IgD-negative memory B cell (primary cell): ENCODE measurements at regions not wholly inside any gene's neighbourhood (a gene's known extent, or its start where the extent isn't known, plus 50 kb on each side); places are given as distances from the start of the nearest gene placed in this dataset.

Experiments used
- H3K27ac Mint-ChIP-seq, 3 donors: one replicate each; pipeline ENCODE4 v1.8.0; 2020 to 2022; ENCODE audit warnings: mild to moderate bottlenecking in 3 of 3, mixed read lengths in 3 of 3, moderate library complexity in 1 of 3
- H3K27me3 Mint-ChIP-seq: one replicate; pipeline ENCODE4 v1.8.0; 2021; ENCODE audit warnings: mixed read lengths
- H3K36me3 Mint-ChIP-seq: one replicate; pipeline ENCODE4 v1.8.0; 2020; ENCODE audit warnings: mild to moderate bottlenecking, mixed read lengths
- H3K4me1 Mint-ChIP-seq, 3 donors: one replicate each; pipeline ENCODE4 v1.8.0; 2020 to 2022; ENCODE audit warnings: mixed read lengths in 3 of 3, mild to moderate bottlenecking in 1 of 3
- H3K4me3 Mint-ChIP-seq, 4 donors: one replicate each; pipeline ENCODE4 v1.8.0; 2020 to 2022; ENCODE audit warnings: mild to moderate bottlenecking in 4 of 4, mixed read lengths in 4 of 4, moderate library complexity in 3 of 4
- H3K9me3 Mint-ChIP-seq, 3 donors: one replicate each; pipeline ENCODE4 v1.8.0; 2020 to 2021; ENCODE audit warnings: mixed read lengths in 3 of 3, mild to moderate bottlenecking in 1 of 3

DNA sequence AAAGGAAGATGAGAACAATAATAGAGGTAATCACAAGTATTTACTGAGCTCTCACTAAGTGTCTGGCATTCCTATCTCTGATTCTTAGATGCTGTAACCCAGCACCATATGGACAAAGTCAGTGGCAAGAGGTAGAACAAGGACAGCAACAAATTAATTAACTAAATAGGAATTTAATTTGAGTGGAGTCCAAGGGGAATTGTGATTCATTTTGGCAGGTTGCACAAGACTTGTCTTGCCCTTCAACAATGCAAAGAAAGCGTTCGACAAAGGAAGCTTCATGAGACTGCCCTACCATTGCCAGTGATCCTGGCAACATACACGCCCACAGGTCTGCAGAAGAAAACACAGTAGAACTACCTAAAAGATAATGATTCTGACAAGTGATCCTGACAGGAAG lies 221.6 kb downstream of the RBM43 start:
- no peaks in the 10 kb centered on the region for H3K4me1 Mint-ChIP-seq
- no peak overlapping the region for H3K27ac Mint-ChIP-seq
- H3K36me3 Mint-ChIP-seq, result no peaks in the 10 kb centered on the region
- no peak overlapping the region for H3K4me3 Mint-ChIP-seq
- peaks cover 3% of the 10 kb centered on the region for H3K27me3 Mint-ChIP-seq
- peaks cover 0 to 3% (median 0%) of the 10 kb centered on the region in 3 donors for H3K9me3 Mint-ChIP-seq

DNA sequence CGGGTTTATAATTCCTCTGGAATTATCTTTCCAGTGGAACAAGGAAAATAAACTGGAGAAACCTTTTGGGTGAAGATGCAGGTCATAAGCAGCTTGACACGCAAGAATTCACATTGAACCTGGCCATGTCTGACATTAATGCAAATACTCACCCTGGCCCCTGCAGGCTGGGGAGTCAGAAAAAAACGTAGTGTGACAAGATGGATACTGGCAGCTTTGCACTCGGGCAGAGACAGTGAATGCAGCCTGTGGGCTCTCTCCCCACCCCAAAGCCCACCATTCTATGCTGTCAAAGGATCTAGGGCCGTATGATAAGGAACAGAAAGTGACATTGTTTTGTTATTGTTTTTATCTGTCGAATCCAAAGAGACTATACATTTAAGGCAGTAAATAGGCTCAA lies 223.1 kb downstream of the RBM43 start:
- no peaks in the 10 kb centered on the region for H3K4me1 Mint-ChIP-seq
- H3K4me3 Mint-ChIP-seq, result no peak overlapping the region
- peaks cover 0 to 3% (median 0%) of the 10 kb centered on the region in 3 donors for H3K9me3 Mint-ChIP-seq
- H3K27ac Mint-ChIP-seq, result no peak overlapping the region
- peaks cover 2% of the 10 kb centered on the region for H3K27me3 Mint-ChIP-seq
- H3K36me3 Mint-ChIP-seq, result no peaks in the 10 kb centered on the region

DNA sequence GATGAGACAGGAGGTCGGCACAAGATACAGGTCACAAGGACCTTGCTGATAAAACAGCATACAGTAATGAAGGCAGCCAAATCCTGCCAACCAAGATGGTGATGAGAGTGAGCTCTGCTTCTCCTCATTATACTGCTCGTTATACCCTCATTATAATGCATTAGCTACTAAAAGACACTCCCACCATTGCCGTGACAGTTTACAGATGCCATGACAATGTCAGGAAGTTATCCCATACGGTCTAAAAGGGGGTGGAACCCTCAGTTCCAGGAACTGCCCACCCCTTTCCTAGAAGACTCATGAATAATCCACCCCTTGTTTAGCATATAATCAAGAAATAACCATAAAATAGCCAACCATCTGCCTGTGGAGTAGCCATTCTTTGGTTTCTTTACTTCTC lies 224.2 kb downstream of the RBM43 start:
- Mint-ChIP-seq H3K9me3 (no peaks in the 10 kb centered on the region), H3K27me3 (peaks cover 1% of the 10 kb centered on the region), H3K27ac (no peak overlapping the region), H3K36me3 (no peaks in the 10 kb centered on the region), H3K4me3 (no peak overlapping the region), H3K4me1 (no peaks in the 10 kb centered on the region)

GRCh38 chr2:151033271-151034248 lies 228.1 kb downstream of the RBM43 start:
- peaks cover 5% of the 10 kb centered on the region for H3K27me3 Mint-ChIP-seq
- H3K36me3 Mint-ChIP-seq, result no peaks in the 10 kb centered on the region
- no peak overlapping the region for H3K27ac Mint-ChIP-seq
- no peaks in the 10 kb centered on the region for H3K9me3 Mint-ChIP-seq
- H3K4me1 Mint-ChIP-seq, result peaks cover 0 to 6% (median 2%) of the 10 kb centered on the region in 3 donors
- H3K4me3 Mint-ChIP-seq, result peak overlapping the region in 1 of 4 donors; percentile 30

DNA sequence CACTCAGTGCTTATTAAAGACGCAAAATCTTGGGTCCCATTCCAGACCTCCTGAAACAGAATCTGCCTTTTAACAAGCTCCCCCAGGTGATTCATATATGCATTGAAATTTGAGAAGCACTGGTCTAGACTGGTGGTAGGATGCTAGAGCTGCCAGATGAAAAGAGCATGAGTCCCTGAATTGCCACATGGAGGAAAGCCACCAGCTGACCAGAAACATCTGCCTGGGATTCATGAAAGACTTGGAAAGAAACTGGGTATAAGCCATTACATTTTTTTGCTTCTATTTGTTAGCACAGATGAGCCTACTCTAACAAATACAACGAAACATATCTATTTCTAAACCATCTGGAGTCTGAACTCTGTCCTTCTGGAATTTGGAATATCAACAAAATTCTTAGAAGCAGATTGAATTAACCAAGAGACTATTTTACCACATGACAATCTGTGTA lies 228.9 kb downstream of the RBM43 start:
- peaks cover 5% of the 10 kb centered on the region for H3K27me3 Mint-ChIP-seq
- H3K4me3 Mint-ChIP-seq, result no peak overlapping the region
- H3K9me3 Mint-ChIP-seq, result no peaks in the 10 kb centered on the region
- H3K27ac Mint-ChIP-seq, result no peak overlapping the region
- no peaks in the 10 kb centered on the region for H3K36me3 Mint-ChIP-seq
- H3K4me1 Mint-ChIP-seq, result peaks cover 0 to 6% (median 2%) of the 10 kb centered on the region in 3 donors

DNA sequence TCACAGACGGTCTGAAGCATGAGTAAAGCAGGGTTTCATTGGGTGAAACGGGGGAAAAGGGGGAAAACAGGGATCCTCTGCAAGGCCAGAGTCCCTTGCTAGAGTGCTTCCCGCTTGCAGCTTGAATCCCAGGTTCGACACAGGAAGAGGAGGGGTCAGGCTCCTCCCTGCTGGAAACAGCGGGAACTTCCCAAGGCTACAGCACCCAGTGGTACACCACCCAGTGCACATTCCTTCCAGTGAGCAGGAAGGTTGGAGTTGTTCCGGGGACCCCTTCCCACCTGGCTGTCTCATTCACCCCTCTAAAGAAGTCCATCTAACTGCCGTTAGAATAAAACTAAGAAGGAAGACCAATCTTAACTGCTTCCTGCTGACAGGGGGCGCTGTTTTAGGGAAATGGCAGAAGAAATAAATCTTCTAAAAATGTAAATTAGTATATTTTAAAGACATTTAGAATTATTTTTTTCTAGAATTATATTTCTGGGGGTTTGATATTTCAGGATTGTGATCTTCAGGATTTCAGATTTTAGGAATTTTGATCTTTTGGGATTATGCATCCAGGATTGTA lies 230.9 kb downstream of the RBM43 start:
- Mint-ChIP-seq H3K9me3 (no peaks in the 10 kb centered on the region), H3K36me3 (no peaks in the 10 kb centered on the region), H3K27ac (no peak overlapping the region), H3K4me3 (no peak overlapping the region), H3K4me1 (peaks cover 0 to 6% (median 2%) of the 10 kb centered on the region in 3 donors), H3K27me3 (peaks cover 5% of the 10 kb centered on the region)

- peaks cover 5% of the 10 kb centered on the region for H3K27me3 Mint-ChIP-seq
- H3K9me3 Mint-ChIP-seq, result no peaks in the 10 kb centered on the region
- peak overlapping the region in 1 of 3 donors; percentile 11 for H3K27ac Mint-ChIP-seq
- H3K4me1 Mint-ChIP-seq, result peaks cover 0 to 6% (median 2%) of the 10 kb centered on the region in 3 donors
- H3K36me3 Mint-ChIP-seq, result no peaks in the 10 kb centered on the region
- H3K4me3 Mint-ChIP-seq, result no peak overlapping the region
Measured at GRCh38 chr2:151029406-151030157, 232.1 kb downstream of the RBM43 start.

DNA sequence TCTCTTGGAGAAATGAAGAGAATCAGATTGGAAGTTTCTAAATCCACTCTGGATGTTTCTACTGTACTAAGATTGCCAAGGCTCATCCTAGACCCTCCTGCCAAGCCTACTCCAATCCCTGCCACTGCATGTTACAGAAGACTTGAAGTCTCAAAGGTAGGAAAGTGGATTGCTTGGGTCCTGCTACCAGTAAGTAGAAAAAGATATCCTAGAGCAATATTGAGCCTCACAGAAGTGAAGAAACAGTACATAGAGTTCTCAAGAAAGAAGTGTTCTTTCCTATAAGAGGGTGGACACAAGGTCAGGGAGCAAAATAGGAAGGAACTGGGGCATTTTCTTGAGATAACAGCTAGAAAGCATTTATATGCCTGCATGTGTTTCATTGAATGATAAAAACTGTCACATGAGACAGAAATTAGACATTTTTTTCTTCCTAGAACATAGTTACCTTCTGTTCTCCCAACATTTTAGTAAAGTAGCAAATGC lies 232.9 kb downstream of the RBM43 start:
- H3K4me3 Mint-ChIP-seq, result no peak overlapping the region

GRCh38 chr2:151027151-151027550 lies 234.5 kb downstream of the RBM43 start:
- no peak overlapping the region for H3K4me3 Mint-ChIP-seq
- H3K9me3 Mint-ChIP-seq, result peaks cover 0 to 5% (median 0%) of the 10 kb centered on the region in 3 donors
- peaks cover 8% of the 10 kb centered on the region for H3K27me3 Mint-ChIP-seq
- no peaks in the 10 kb centered on the region for H3K36me3 Mint-ChIP-seq
- H3K4me1 Mint-ChIP-seq, result peaks cover 0 to 6% (median 2%) of the 10 kb centered on the region in 3 donors
- H3K27ac Mint-ChIP-seq, result no peak overlapping the region

More for the DNA sequence above, 232.9 kb downstream of the RBM43 start:
- Mint-ChIP-seq H3K4me1 (peaks cover 0 to 6% (median 2%) of the 10 kb centered on the region in 3 donors), H3K27ac (no peak overlapping the region), H3K9me3 (no peaks in the 10 kb centered on the region), H3K27me3 (peaks cover 5% of the 10 kb centered on the region), H3K36me3 (no peaks in the 10 kb centered on the region)

DNA sequence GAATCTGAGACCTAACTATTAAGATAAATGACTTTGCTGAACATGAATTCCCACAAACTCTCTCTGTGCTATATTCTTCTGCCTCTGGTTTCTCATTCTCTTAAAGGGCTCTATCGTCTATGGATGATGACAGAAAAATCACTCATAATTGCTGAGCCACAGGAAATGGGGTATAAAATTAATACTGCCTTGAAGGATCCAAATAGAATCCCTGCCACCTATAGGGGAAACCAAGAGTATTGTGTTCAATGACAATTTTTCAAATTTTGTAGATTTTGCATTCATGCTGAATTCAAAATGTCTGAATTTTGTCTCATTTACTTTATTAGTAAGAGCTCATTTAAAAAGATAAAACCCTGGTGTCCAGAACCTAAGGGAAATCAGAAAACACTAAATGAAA lies 235.8 kb downstream of the RBM43 start:
- Mint-ChIP-seq H3K9me3 (peaks cover 0 to 5% (median 2%) of the 10 kb centered on the region in 3 donors), H3K4me3 (no peak overlapping the region), H3K27ac (no peak overlapping the region), H3K4me1 (peaks cover 0 to 6% (median 2%) of the 10 kb centered on the region in 3 donors), H3K36me3 (no peaks in the 10 kb centered on the region), H3K27me3 (peaks cover 5% of the 10 kb centered on the region)

- Mint-ChIP-seq H3K27me3 (peaks cover 5% of the 10 kb centered on the region), H3K4me1 (peaks cover 0 to 4% (median under 1%) of the 10 kb centered on the region in 3 donors), H3K4me3 (no peak overlapping the region), H3K9me3 (peaks cover 0 to 5% (median 2%) of the 10 kb centered on the region in 3 donors), H3K36me3 (no peaks in the 10 kb centered on the region), H3K27ac (no peak overlapping the region)
Measured at GRCh38 chr2:151024696-151025251, 236.9 kb downstream of the RBM43 start.

GRCh38 chr2:151021747-151022452 lies 239.8 kb downstream of the RBM43 start:
- Mint-ChIP-seq H3K9me3 (peaks cover 0 to 8% (median 6%) of the 10 kb centered on the region in 3 donors), H3K27me3 (peaks cover 5% of the 10 kb centered on the region), H3K27ac (no peak overlapping the region), H3K4me1 (no peaks in the 10 kb centered on the region), H3K4me3 (no peak overlapping the region), H3K36me3 (peaks cover 2% of the 10 kb centered on the region)

GRCh38 chr2:151020411-151020810 lies 241.3 kb downstream of the RBM43 start:
- peaks cover 5% of the 10 kb centered on the region for H3K27me3 Mint-ChIP-seq
- peaks cover 0 to 8% (median 7%) of the 10 kb centered on the region in 3 donors for H3K9me3 Mint-ChIP-seq
- H3K4me1 Mint-ChIP-seq, result no peaks in the 10 kb centered on the region
- no peak overlapping the region for H3K4me3 Mint-ChIP-seq
- H3K36me3 Mint-ChIP-seq, result peaks cover 2% of the 10 kb centered on the region
- H3K27ac Mint-ChIP-seq, result no peak overlapping the region
